ENCODE measurements at regions not wholly inside any gene's neighbourhood (a gene's known extent, or its start where the extent isn't known, plus 50 kb on each side); places are given as distances from the start of the nearest gene placed in this dataset.

DNA sequence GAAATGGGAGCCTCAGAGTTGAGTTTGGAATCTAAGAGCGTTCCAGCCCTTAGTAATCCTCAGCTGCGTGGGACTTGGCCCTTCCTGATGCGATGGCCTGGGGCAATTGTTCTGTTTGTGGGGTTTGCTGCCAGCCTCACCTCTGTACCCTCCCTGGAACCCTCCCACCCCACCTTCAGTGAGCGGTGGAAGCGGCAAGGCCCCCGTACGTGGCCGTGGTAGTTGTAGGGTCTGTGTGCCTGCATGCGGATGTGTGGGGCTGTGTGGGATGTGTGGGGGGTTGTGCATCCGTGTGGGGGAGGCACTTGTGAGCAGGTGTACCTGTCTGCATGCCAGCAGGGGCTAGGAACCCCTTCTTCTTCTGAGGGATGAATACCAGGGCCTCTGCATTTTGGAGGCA, 65.4 kb upstream of the ADRA2C start:
- DNase-seq (no peak), ATAC-seq (replicated peaks) (no peak)
- Mint-ChIP-seq H3K4me3 (no peak overlapping the region), H3K4me1 (ENCODE audit: low read depth in 2 of 2) (peaks cover 3 to 4% of the 10 kb centered on the region in 2 donors), H3K9me3 (peaks cover 9% of the 10 kb centered on the region in 2 donors), H3K27me3 (peaks cover 53 to 83% of the 10 kb centered on the region in 2 donors), H3K36me3 (ENCODE audit: insufficient read depth) (no peaks in the 10 kb centered on the region), H3K27ac (no peak overlapping the region)

DNA sequence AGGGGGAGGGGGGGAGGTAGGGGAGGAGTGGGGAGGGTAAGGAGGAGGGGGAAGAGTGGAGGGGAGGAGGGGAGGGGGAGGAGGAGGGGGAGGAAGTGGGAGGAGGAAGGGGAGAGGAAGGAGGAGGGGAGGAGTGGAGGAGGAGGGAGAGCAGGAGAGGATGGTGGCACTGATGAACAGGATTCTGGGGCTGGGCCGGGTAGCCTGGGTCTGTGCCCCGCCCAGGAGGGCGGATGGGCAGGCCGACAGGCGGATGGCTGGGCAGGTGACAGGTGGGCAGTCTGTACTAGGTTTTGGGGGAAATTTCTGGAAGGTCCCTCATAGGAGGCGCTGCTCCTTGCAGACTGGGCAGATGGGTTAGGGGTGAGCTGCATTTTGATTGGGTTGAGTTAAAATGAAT, 66.0 kb upstream of the ADRA2C start:
- Mint-ChIP-seq H3K4me3 (no peak overlapping the region), H3K4me1 (ENCODE audit: low read depth in 2 of 2) (peaks cover 3 to 4% of the 10 kb centered on the region in 2 donors), H3K36me3 (ENCODE audit: insufficient read depth) (no peaks in the 10 kb centered on the region), H3K27me3 (peaks cover 51 to 78% of the 10 kb centered on the region in 2 donors), H3K27ac (no peak overlapping the region), H3K9me3 (peaks cover 9% of the 10 kb centered on the region in 2 donors)
- ATAC-seq (replicated peaks) = no peak
- no peak for DNase-seq

DNA sequence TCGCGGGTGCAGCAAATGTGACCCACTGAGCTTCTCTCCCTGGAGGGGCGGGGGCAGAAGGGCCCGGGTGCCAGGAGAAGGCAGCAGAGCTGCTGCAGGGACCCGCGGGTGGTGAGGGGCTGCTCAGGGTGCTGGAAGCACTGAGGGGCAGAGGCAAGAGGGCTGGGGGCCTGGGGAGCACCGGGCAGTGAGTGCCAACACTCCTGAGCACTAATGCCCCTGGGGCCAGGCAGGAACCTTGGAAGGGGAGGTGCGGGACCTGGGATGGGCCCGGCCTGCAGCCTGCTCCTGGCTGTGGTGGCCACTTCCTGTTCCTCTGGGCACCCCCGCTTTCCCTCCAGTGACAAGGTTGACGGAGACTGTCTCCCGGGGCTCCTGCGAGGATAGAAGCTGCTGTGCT, 66.5 kb upstream of the ADRA2C start:
- Mint-ChIP-seq H3K27me3 (peaks cover 56 to 77% of the 10 kb centered on the region in 2 donors), H3K9me3 (peaks cover 9% of the 10 kb centered on the region in 2 donors), H3K36me3 (ENCODE audit: insufficient read depth) (no peaks in the 10 kb centered on the region), H3K4me3 (no peak overlapping the region), H3K4me1 (ENCODE audit: low read depth in 2 of 2) (peaks cover 3 to 4% of the 10 kb centered on the region in 2 donors), H3K27ac (no peak overlapping the region)
- ATAC-seq (replicated peaks) = no peak
- DNase-seq = no peak

DNA sequence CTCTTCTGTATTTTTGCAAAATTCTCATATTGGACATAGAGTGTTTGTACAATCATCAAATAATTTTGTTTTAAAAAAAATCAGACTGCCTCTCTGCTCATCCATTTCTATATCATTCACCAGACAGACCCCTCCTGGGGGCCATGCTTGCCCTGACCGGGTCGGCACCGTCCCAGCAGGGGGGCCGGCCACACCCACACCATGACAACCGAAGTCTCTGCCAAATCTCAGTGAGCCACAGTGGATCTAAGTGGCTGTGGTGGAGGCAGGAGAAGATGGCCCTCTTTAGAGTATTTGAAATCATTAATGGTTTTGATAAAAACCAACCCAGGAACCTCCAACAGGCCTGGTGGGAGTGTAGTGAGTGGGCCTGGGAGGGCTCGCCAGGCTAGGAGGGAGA, 66.9 kb upstream of the ADRA2C start:
- no peaks in the 10 kb centered on the region for H3K36me3 Mint-ChIP-seq (ENCODE audit: insufficient read depth)
- DNase-seq (no peak), ATAC-seq (replicated peaks) (no peak)
- peaks cover 9% of the 10 kb centered on the region in 2 donors for H3K9me3 Mint-ChIP-seq
- H3K27ac Mint-ChIP-seq = no peak overlapping the region
- H3K4me1 Mint-ChIP-seq (ENCODE audit: low read depth in 2 of 2) = peaks cover 3 to 4% of the 10 kb centered on the region in 2 donors
- H3K4me3 Mint-ChIP-seq = no peak overlapping the region
- H3K27me3 Mint-ChIP-seq = peaks cover 56 to 73% of the 10 kb centered on the region in 2 donors

DNA sequence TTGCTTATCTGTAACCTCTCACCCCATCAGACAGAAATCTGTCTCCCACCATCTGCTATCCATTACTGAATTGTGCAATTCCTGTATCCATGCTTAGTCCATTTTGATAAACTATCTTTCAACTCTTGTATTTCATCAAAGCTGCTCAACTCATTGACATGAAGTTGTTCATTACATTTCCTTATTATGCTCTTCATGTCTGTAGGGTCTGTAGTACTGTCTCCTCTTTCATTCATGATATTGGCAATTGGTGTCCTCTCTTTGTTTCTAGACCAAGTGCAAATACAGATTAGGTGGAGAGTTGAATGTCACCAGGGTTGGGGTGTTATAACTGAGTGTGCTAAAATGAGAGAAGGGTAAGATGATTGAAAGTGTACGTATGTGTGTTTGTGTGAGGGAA, 69.2 kb upstream of the ADRA2C start:
- ATAC-seq (replicated peaks) = no peak
- Mint-ChIP-seq H3K36me3 (ENCODE audit: insufficient read depth) (no peaks in the 10 kb centered on the region), H3K27me3 (peaks cover 49 to 51% of the 10 kb centered on the region in 2 donors), H3K27ac (no peak overlapping the region), H3K4me3 (no peak overlapping the region), H3K4me1 (ENCODE audit: low read depth in 2 of 2) (peaks cover 0 to 3% of the 10 kb centered on the region in 2 donors), H3K9me3 (peaks cover 9% of the 10 kb centered on the region in 2 donors)
- DNase-seq = no peak

DNA sequence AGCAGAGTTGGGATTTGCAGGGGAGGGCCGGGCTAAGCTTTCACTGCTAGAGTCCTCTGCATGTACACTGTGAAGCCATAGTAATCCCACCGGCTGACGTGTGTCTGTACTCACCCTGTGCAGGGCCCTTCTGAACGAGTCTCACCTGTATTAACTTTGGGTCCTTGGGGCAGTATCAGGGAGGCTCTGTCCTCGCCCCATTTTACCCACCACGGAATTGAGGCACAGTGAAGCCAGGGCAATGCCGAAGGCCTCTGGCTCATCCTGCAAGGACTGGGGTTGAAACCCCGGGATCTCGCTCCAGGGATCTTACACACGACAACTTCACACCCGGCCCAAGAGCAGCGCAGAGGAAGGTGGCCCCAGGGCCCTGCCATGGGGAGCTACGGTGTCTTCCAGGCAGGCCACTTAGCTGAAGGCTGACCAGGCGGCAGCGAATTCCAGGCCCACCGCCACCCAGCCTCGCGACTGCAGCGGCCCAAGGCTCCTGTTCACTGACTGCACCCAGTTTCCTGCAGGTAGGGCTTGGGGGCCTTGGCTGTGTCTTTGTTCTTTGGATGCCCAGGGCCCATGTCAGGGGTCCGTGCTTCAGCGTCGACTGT, 75.5 kb upstream of the ADRA2C start:
- ATAC-seq (replicated peaks) (no peak), DNase-seq (no peak)
- no peaks in the 10 kb centered on the region for H3K36me3 Mint-ChIP-seq (ENCODE audit: insufficient read depth)
- H3K27me3 Mint-ChIP-seq = peaks cover 23 to 34% of the 10 kb centered on the region in 2 donors
- H3K4me3 Mint-ChIP-seq = no peak overlapping the region
- H3K27ac Mint-ChIP-seq = no peak overlapping the region
- H3K9me3 Mint-ChIP-seq = no peaks in the 10 kb centered on the region
- no peaks in the 10 kb centered on the region for H3K4me1 Mint-ChIP-seq (ENCODE audit: low read depth in 2 of 2)

DNA sequence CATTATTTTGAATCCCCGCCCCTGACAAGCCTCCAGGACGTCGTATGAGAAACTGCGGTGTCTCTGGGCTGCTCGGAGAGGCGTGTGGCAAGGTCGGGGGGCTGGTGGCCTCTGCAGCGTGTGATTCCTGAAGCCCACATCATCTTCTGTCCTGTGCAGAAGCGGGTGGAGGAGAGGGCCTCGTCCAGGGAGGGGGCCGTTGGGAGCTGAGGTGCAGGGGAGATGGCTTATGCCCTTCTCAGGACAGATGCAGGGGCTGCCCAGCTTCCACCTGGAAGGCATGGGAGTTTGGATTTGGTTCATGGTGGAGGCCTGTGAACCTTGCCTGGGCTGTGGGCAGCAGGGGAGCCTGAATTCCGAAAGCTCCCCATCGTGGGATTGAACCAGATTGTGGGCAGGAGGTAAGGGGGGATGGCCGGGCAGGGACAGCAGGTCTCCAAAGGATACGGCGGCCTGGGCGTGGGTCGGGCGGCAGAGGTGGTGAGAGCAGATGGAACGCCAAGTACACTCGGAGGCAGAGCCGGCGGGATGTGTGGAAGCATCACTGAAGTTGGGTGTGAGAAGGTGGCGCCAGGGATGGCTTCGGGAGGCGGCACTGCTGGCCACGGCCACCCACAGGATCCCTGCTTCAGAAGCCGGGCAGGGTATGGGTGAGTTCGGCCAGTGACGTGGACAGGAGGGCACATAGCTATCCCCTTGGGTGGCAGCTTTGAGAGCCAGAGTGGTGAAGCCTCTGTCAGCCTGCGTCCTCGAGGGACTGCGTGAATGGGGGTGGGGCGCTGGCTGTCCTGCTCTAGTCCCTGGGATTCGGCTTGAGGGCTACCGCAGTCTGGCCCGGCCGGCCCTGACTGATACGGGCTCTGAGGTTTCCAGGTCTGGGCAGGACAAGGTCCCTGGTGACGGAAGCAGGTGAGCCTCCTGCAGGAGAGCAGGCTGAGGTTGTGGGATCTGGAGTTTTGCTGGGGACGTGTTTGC, 76.3 kb upstream of the ADRA2C start:
- Mint-ChIP-seq H3K4me1 (ENCODE audit: low read depth in 2 of 2) (no peaks in the 10 kb centered on the region), H3K27ac (no peak overlapping the region), H3K4me3 (no peak overlapping the region), H3K9me3 (no peaks in the 10 kb centered on the region), H3K27me3 (peaks cover 23 to 42% of the 10 kb centered on the region in 2 donors), H3K36me3 (ENCODE audit: insufficient read depth) (no peaks in the 10 kb centered on the region)
- DNase-seq (no peak), ATAC-seq (replicated peaks) (no peak)

DNA sequence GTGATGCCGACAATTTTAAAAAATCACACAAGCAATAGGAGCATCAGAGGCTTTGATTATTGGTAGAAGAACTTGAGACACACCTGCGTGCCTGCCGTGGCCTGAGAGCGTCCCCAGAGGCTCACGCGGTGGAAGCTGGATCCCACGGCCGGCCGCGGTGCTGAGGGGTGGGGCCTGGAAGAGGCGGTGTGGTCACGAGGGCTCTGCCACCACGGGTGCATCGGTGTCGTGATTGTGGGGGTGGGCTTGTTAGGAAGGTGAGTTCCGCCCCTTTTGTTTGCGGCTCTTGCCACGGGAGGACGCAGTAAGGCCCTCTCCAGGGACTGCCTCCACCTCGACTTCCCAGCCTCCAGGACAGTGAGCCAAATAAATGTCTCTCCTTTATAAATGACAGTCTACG, 77.2 kb upstream of the ADRA2C start:
- no peak for DNase-seq
- Mint-ChIP-seq H3K27me3 (peaks cover 25 to 51% of the 10 kb centered on the region in 2 donors), H3K9me3 (no peaks in the 10 kb centered on the region), H3K27ac (no peak overlapping the region), H3K4me3 (no peak overlapping the region), H3K36me3 (ENCODE audit: insufficient read depth) (no peaks in the 10 kb centered on the region), H3K4me1 (ENCODE audit: low read depth in 2 of 2) (no peaks in the 10 kb centered on the region)
- ATAC-seq (replicated peaks) = no peak

DNA sequence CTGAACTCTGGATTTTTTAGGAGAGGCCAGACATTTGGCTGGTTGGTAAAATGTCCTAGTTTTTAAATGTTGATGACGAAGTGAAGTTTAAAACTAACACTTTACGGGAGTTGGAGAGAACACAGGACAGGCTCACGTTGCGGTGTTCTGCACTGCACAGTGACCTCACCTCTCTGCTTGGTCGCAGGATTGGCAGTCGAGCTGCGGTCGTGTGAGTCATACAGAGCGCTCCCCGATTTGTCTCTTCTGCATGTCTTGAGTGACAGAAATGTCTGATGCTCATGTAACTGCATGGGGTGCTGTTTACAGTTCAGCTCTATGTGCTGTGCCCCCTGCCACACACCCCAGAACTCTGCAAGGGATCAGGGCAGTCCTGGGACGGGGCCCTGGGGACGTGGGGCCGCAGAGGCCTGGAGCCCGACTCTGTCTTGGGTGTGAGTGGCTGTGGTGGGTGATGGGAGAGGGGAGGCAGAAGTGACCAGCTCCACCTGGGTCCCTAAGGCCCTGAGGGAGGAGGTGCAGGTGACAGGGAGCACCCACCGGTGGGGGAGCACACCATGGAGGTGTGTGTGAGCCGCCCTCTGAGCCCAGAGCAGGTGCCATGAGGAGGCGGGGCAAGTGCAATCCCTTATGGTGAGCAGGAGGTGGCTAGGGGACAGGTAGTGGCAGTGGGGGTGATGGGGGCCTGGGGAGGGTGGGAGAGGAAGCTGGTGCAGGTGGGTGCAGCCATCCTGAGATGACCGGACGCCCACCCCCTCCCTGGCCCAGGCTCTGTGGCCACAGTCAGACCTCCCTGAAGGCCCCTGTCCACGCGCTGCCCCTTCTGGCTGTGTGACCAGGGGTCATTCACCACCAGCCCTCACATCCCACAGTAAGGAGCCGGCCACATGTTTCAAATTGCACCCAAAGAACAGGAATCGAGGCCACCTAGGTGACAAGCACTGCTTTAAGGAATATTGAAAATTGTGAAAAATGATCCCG, 77.9 kb upstream of the ADRA2C start:
- Mint-ChIP-seq H3K9me3 (no peaks in the 10 kb centered on the region), H3K36me3 (ENCODE audit: insufficient read depth) (no peaks in the 10 kb centered on the region)

DNA sequence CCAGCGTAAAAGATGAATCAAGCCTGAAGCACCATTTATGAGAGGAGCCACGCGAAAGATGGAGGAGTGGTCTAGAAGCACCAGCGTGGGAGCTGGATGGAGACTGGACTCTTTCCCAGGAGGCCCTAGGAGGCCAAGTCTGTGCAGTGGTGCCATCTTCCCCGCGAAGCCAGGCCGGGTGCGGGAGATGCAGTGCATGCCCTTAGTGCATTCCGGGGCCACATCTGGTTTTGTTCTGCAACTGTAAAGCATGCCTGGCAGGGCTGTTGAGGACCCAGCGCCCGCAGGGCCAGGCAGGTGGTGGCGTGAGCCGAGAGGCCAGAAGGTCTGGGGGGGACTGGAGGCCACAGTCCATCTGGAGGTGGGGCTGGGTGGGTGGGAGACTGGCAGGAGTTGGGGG, 78.6 kb upstream of the ADRA2C start:
- H3K9me3 Mint-ChIP-seq = no peaks in the 10 kb centered on the region
- DNase-seq (no peak), ATAC-seq (replicated peaks) (no peak)
- H3K4me1 Mint-ChIP-seq (ENCODE audit: low read depth in 2 of 2) = no peaks in the 10 kb centered on the region
- H3K27me3 Mint-ChIP-seq = peaks cover 33 to 65% of the 10 kb centered on the region in 2 donors
- no peaks in the 10 kb centered on the region for H3K36me3 Mint-ChIP-seq (ENCODE audit: insufficient read depth)
- H3K4me3 Mint-ChIP-seq = no peak overlapping the region
- H3K27ac Mint-ChIP-seq = no peak overlapping the region

More for the DNA sequence above, 77.9 kb upstream of the ADRA2C start:
- no peak overlapping the region for H3K4me3 Mint-ChIP-seq
- no peaks in the 10 kb centered on the region for H3K4me1 Mint-ChIP-seq (ENCODE audit: low read depth in 2 of 2)
- no peak overlapping the region for H3K27ac Mint-ChIP-seq
- no peak for ATAC-seq (replicated peaks)
- no peak for DNase-seq
- peaks cover 32 to 58% of the 10 kb centered on the region in 2 donors for H3K27me3 Mint-ChIP-seq

DNA sequence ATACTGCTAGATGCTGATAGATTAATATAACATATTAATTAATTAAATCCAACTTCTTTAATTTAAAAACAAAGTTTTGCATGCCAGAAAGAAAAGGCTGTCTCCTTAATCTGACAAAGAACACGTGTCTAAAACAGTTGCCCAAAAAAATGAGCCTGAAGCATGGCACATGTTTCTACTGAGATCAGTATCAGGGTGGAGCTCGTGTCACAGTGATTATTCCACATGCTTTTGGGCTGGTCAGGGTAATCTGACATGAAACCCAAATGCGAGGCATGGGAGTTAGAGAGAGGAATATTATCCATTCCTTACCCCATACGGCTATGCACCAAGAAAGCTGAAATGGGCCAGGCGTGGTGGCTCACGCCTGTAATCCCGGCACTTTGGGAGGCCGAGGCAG, 79.4 kb upstream of the ADRA2C start:
- H3K4me3 Mint-ChIP-seq = no peak overlapping the region
- H3K4me1 Mint-ChIP-seq (ENCODE audit: low read depth in 2 of 2) = no peaks in the 10 kb centered on the region
- peaks cover 33 to 73% of the 10 kb centered on the region in 2 donors for H3K27me3 Mint-ChIP-seq
- H3K36me3 Mint-ChIP-seq (ENCODE audit: insufficient read depth) = no peaks in the 10 kb centered on the region
- no peak for ATAC-seq (replicated peaks)
- no peak overlapping the region for H3K27ac Mint-ChIP-seq
- no peaks in the 10 kb centered on the region for H3K9me3 Mint-ChIP-seq
- no peak for DNase-seq

DNA sequence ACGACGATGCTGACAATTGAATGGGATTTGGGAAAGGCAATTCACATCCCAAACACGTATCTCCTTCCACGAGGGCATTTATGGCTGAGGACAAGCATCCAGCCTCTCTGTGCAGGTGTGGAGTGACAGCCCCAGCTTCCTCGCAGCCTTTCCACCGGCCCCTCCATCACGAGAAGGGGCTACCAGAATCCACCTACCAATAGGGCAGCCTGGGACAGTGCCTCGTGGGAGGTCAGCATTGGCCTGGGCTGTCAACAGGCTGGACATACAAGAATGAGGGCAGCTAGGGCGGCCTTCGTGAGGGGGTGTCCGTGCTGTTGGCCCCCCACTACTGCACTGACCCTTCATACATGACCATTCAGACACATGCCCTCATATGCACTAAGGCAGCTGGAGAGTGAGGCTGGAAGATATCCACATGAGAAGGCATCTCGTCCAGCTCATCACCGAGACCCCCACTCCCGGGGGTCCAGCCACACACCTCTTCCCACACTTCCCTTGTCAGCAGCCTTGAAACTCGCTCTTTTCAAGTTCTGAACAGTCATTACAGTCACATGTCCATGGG, 81.0 kb upstream of the ADRA2C start:
- Mint-ChIP-seq H3K36me3 (ENCODE audit: insufficient read depth) (no peaks in the 10 kb centered on the region), H3K9me3 (no peaks in the 10 kb centered on the region), H3K4me1 (ENCODE audit: low read depth in 2 of 2) (no peaks in the 10 kb centered on the region), H3K4me3 (no peak overlapping the region), H3K27ac (no peak overlapping the region), H3K27me3 (peaks cover 33 to 84% of the 10 kb centered on the region in 2 donors)
- DNase-seq (no peak), ATAC-seq (replicated peaks) (no peak)

DNA sequence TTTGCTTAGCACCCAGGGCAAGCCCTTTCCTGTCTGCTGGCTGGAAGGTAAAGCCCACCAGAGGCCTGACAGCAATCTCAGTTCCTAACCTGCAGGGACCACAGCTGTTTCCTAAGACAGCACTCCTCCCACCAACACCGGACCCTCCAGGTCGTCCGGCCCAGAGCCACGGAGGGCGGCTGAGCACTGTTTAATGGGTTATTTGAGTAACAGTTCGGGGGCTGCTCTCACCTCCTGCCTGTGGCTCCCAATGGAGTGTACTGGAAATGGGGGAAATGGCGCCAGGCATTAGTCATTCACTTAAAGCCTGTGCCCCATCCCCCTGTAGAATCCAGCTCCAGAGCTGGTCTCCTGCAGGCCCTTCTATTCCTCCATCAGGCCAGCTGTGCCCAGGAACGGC, 81.6 kb upstream of the ADRA2C start:
- Mint-ChIP-seq H3K27me3 (peaks cover 33 to 81% of the 10 kb centered on the region in 2 donors), H3K27ac (no peak overlapping the region), H3K4me1 (ENCODE audit: low read depth in 2 of 2) (no peaks in the 10 kb centered on the region), H3K9me3 (no peaks in the 10 kb centered on the region), H3K36me3 (ENCODE audit: insufficient read depth) (no peaks in the 10 kb centered on the region), H3K4me3 (no peak overlapping the region)
- ATAC-seq (replicated peaks) (no peak), DNase-seq (no peak)
